DOHH2 (cell line): ENCODE measurements at regions not wholly inside any gene's neighbourhood (a gene's known extent, or its start where the extent isn't known, plus 50 kb on each side); places are given as distances from the start of the nearest gene placed in this dataset.

Source experiments
- CTCF ChIP-seq: fragments of 200-600 bp; sonication (generic); IDR thresholded peaks from one replicate; pipeline ENCODE4 v1.5.1; 2014; ENCODE audit warnings: antibody characterized with exemption, mild to moderate bottlenecking, low read depth, low read length; ENCODE audit not compliant: poor library complexity, severe bottlenecking
- EZH2phosphoT487 ChIP-seq: fragments of 200-600 bp; sonication (generic); IDR thresholded peaks from 2 replicates; pipeline ENCODE4 v1.6.1; 2017; ENCODE audit warnings: borderline replicate concordance, mild to moderate bottlenecking, antibody characterized with exemption, low read length, moderate library complexity, mixed read lengths

DNA sequence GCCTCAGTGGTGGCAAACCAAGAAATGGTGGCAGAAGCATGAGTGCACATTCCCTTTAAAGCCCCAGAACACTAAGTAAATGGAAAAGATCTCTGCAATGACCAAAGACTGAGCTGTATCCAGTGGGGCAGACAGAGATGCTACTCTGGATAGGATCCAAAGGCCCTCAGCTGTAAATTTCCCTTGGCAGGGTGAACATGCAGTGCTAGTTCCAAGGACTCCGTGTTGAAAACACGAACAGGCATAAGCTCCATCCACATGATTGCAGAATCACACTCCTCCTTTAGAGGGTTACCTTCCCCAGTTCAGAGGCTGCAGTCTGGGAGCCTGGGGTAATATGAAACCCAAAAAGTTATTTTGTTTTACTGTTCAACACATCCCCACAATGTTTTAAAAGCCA lies 98.6 kb upstream of the KLF7 start:
- TF ChIP-seq CTCF: no peak
- TF ChIP-seq EZH2phosphoT487: no peak
